ENCODE measurements at regions not wholly inside any gene's neighbourhood (a gene's known extent, or its start where the extent isn't known, plus 50 kb on each side); places are given as distances from the start of the nearest gene placed in this dataset.

DNA sequence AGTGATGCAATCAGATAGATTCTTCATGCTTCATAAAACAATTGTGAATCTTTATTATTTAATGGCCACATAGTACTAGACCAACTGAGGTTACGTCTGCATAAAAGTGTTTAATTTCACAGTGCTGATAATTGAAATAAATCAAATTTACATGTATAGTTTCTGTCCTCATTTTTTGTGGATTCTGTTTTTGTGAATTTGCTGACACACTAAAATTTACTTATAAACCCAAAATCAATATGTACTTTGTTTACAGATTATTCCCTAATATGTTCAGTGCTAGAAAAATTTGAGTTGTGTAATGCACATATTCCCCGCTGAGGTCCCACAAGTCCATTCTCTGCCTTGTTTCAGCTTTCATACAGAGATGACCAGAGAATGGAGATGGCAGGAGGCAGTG, 759.8 kb downstream of the CENPC start:
- TF ChIP-seq, protein P1, sequence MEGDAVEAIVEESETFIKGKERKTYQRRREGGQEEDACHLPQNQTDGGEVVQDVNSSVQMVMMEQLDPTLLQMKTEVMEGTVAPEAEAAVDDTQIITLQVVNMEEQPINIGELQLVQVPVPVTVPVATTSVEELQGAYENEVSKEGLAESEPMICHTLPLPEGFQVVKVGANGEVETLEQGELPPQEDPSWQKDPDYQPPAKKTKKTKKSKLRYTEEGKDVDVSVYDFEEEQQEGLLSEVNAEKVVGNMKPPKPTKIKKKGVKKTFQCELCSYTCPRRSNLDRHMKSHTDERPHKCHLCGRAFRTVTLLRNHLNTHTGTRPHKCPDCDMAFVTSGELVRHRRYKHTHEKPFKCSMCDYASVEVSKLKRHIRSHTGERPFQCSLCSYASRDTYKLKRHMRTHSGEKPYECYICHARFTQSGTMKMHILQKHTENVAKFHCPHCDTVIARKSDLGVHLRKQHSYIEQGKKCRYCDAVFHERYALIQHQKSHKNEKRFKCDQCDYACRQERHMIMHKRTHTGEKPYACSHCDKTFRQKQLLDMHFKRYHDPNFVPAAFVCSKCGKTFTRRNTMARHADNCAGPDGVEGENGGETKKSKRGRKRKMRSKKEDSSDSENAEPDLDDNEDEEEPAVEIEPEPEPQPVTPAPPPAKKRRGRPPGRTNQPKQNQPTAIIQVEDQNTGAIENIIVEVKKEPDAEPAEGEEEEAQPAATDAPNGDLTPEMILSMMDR (IDR thresholded peaks at IDR 0.05) = no peak
- TF ChIP-seq EP300 (IDR thresholded peaks at IDR 0.05) (no peak), POLR2AphosphoS5 (IDR thresholded peaks at IDR 0.05) (no peak), POLR2A (IDR thresholded peaks at IDR 0.05) (no peak)
